Right atrium auricular region (tissue), 2 donors: ENCODE measurements at regions not wholly inside any gene's neighbourhood (a gene's known extent, or its start where the extent isn't known, plus 50 kb on each side); places are given as distances from the start of the nearest gene placed in this dataset.

Experiments used
- DNase-seq: peaks from one replicate; pipeline ENCODE4 v3.0.0-alpha.2; 2019; ENCODE audit warnings: low spot score
- H3K27ac ChIP-seq, 2 donors: fragments of 200-600 bp; sonication (generic); 1 replicate in 1 of 2; 2 replicates in 1 of 2; pipeline ENCODE4 v1.5.1; 2016 to 2019
- H3K27me3 ChIP-seq, 2 donors: fragments of 200-600 bp; sonication (generic); one replicate each; pipeline versions ENCODE4 v1.5.1 to v1.6.0; 2017 to 2019
- H3K36me3 ChIP-seq: fragments of 200-600 bp; sonication (generic); one replicate; pipeline ENCODE4 v1.5.1; 2016
- H3K4me1 ChIP-seq, 2 donors: fragments of 200-600 bp; sonication (generic); one replicate each; pipeline versions ENCODE4 v1.5.1 to v1.6.0; 2017 to 2019
- H3K4me3 ChIP-seq, 2 donors: fragments of 200-600 bp; sonication (generic); 1 replicate in 1 of 2; 2 replicates in 1 of 2; pipeline ENCODE4 v1.5.1; 2017 to 2019; ENCODE audit warnings: mild to moderate bottlenecking in 1 of 2, moderate library complexity in 1 of 2
- H3K9me3 ChIP-seq, 2 donors: fragments of 200-600 bp; sonication (generic); one replicate each; pipeline ENCODE4 v1.5.1; 2019
- TF ChIP-seq, protein P1 (sequence below), 2 donors: fragments of 200-600 bp; sonication (generic); IDR thresholded peaks; one replicate each; pipeline ENCODE4 v1.5.1; 2019; ENCODE audit warnings: antibody characterized with exemption in 2 of 2

DNA sequence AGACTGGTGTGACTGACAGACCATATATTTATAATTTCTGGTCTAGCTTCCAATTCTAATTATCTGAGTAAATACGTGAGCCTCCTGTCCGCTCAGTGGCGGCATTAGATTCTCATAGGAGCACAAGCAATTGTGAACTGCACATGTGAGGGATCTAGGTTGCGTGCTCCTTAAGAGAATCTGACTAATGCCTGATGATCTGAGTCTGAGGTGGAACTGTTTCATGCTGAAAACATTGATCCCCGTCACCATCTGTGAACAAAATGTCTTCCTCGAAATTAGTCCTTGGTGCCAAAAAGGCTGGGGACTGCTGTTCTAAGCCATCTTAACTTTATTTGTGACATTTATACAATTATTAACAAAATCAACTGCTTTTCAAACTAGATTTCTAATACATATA lies 164.7 kb upstream of the MEOX2 start:
- Histone ChIP-seq H3K9me3 (no peaks in the 10 kb centered on the region), H3K36me3 (no peaks in the 10 kb centered on the region), H3K27me3 (no peaks in the 10 kb centered on the region), H3K4me1 (peaks cover 0 to 21% of the 10 kb centered on the region in 2 donors), H3K27ac (no peak overlapping the region), H3K4me3 (no peak overlapping the region)
- TF ChIP-seq, protein P1, sequence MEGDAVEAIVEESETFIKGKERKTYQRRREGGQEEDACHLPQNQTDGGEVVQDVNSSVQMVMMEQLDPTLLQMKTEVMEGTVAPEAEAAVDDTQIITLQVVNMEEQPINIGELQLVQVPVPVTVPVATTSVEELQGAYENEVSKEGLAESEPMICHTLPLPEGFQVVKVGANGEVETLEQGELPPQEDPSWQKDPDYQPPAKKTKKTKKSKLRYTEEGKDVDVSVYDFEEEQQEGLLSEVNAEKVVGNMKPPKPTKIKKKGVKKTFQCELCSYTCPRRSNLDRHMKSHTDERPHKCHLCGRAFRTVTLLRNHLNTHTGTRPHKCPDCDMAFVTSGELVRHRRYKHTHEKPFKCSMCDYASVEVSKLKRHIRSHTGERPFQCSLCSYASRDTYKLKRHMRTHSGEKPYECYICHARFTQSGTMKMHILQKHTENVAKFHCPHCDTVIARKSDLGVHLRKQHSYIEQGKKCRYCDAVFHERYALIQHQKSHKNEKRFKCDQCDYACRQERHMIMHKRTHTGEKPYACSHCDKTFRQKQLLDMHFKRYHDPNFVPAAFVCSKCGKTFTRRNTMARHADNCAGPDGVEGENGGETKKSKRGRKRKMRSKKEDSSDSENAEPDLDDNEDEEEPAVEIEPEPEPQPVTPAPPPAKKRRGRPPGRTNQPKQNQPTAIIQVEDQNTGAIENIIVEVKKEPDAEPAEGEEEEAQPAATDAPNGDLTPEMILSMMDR (IDR thresholded peaks at IDR 0.05): no peak
- no peak for DNase-seq

DNA sequence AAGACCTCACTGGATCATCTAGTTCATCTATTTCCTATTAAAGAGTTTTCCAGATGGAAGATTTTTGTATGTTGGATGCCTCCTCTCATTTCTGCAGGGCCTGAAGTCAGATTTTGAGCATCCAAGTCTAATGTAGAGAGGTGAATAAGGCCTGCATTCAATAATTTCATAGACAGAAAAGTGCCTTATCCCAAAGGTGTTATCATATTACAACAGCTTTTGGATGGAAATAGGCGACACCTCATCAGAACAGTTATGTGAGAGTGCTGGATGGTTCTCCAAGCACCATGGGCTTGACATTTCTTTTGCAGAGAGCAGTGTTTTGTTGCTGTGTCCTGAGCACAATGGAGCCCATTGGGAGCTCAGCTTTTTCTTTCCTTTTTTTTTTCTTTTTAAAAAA lies 162.4 kb upstream of the MEOX2 start:
- Histone ChIP-seq H3K36me3 (no peaks in the 10 kb centered on the region), H3K4me3 (no peak overlapping the region), H3K27me3 (no peaks in the 10 kb centered on the region), H3K27ac (peak overlapping the region in 1 of 2 donors; percentile 25), H3K9me3 (no peaks in the 10 kb centered on the region), H3K4me1 (peaks cover 0 to 8% of the 10 kb centered on the region in 2 donors)
- TF ChIP-seq, protein P1 (IDR thresholded peaks at IDR 0.05): no peak
- DNase-seq: no peak

DNA sequence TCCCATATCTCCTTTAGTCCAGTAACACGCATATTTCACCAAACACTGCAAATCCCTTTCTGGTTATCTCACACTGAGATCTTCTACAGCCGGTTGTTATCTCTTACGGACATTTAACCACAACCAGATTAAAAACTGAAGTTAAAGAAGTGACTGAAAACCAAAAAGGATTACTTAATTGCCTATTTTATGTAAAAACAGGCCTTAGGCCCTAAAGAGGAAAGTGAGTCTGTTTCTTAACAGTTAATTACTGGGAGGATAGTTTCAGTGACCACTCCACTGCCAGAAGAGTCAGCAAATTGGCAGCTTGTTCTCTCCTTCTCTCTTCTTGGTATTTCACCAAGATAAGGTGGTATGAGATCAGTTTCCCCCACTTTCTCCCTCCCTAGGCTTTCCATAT lies 161.9 kb upstream of the MEOX2 start:
- TF ChIP-seq, protein P1 (IDR thresholded peaks at IDR 0.05): no peak
- Histone ChIP-seq H3K27ac (peak overlapping the region in 1 of 2 donors; percentile 25), H3K4me1 (peaks cover 0 to 2% of the 10 kb centered on the region in 2 donors), H3K27me3 (no peaks in the 10 kb centered on the region), H3K4me3 (no peak overlapping the region), H3K9me3 (no peaks in the 10 kb centered on the region), H3K36me3 (no peaks in the 10 kb centered on the region)
- no peak for DNase-seq

DNA sequence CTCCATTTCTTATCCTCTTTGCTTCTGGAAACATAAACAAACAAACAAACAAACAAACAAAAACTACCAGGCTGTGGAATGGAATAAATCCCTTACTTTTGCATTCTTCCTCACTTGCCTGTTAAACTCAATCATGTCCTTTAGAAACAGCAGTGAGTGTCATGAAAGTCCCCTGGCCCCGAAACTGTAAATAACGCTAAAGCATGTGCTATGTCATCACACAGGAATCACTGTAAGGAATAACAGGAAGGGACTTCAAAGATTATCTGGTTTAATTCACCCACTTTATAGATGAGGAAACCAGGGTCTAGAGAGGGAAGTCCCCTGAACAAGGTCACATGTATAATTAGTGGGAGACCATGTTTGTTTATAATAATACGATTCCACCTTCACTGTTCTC lies 159.4 kb upstream of the MEOX2 start:
- no peaks in the 10 kb centered on the region for H3K4me1 ChIP-seq
- no peaks in the 10 kb centered on the region for H3K27me3 ChIP-seq
- no peaks in the 10 kb centered on the region for H3K36me3 ChIP-seq
- H3K27ac ChIP-seq: no peak overlapping the region
- H3K4me3 ChIP-seq: no peak overlapping the region
- DNase-seq: no peak
- TF ChIP-seq, protein P1 (IDR thresholded peaks at IDR 0.05): no peak
- no peaks in the 10 kb centered on the region for H3K9me3 ChIP-seq

DNA sequence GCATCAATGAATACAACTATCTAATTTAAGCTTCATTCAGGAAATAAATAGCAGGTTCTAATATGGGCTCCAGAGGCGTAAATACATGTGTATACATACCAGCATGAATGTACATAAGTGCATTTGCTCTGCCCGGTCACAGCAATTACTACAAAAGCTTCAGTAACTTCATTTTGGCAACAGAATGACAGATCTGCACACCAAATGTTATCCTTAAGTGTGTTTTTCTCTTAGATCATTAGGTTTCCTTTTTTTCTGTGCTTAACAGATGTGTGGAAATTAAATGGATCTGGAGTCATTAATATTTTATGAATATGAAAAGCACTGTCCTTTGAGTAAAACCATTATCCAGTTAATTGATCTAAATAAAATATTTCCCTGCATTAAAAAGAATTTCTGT lies 159.0 kb upstream of the MEOX2 start:
- Histone ChIP-seq H3K4me3 (no peak overlapping the region), H3K27me3 (no peaks in the 10 kb centered on the region), H3K36me3 (no peaks in the 10 kb centered on the region), H3K4me1 (no peaks in the 10 kb centered on the region), H3K27ac (no peak overlapping the region), H3K9me3 (no peaks in the 10 kb centered on the region)
- no peak for DNase-seq
- TF ChIP-seq, protein P1 (IDR thresholded peaks at IDR 0.05): no peak

DNA sequence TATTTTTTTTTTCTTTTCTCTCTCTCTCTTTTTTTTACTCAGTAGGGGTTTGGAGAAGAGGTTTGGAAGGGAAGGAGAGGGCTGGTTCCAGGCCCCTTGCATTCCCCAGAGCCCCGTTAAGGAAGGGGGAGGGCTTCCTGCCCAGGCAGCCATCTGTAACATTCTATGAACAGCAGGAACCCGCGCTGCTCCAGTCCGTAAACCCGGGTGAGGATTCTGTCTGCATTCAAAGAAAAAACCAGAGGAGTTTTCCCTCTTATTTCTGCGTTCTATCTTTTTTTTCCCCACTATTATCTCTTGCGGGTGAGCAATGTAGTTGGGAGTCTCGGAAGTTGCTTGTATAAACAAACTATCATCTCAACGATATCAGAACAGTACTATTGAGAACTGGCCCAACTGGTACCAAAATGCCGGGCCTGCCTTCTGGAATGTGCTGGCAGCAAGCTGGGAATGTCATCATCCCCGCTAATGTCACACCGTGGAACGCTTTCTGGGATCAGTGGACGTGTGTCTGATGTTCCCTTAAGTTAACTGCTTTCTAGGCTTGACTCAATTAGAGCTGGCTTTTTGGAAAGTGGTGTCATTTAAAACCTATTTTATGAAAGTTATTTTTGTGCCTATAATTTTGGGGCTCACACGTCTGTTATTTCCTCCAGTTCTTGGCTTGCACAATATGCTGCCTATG lies 153.1 kb upstream of the MEOX2 start:
- Histone ChIP-seq H3K9me3 (no peaks in the 10 kb centered on the region), H3K27me3 (no peaks in the 10 kb centered on the region), H3K36me3 (no peaks in the 10 kb centered on the region), H3K27ac (peak overlapping the region; percentile 74 to 88), H3K4me3 (peak overlapping the region; percentile 28 to 41), H3K4me1 (peaks cover 0 to 20% of the 10 kb centered on the region in 2 donors)
- peak; percentile 80 for DNase-seq
- TF ChIP-seq, protein P1 (IDR thresholded peaks at IDR 0.05): no peak
